Keratinocyte (primary cell): ENCODE measurements at regions not wholly inside any gene's neighbourhood (a gene's known extent, or its start where the extent isn't known, plus 50 kb on each side); places are given as distances from the start of the nearest gene placed in this dataset.

Source experiments
- DNase-seq: peaks from one replicate; pipeline ENCODE4 v3.0.0-alpha.2; 2011; ENCODE audit warnings: low read depth, missing footprints, low spot score
- FAIRE-seq: peaks from 2 replicates; lab custom pipeline; 2011; peaks lifted over from hg19 to GRCh38; lab: Jason Lieb, UNC
- H2AFZ ChIP-seq: 2 replicates; pipeline ENCODE4 v1.6.0; 2012; ENCODE audit warnings: low read length, control low read depth, inconsistent platforms; ENCODE audit not compliant: control insufficient read depth
- H3K27ac ChIP-seq: 2 replicates; pipeline ENCODE4 v1.5.1; 2011; ENCODE audit warnings: low read length; ENCODE audit not compliant: control insufficient read depth, insufficient read depth
- H3K27me3 ChIP-seq: 3 replicates; pipeline ENCODE4 v1.6.0; 2011; ENCODE audit warnings: low read length; ENCODE audit not compliant: control insufficient read depth, insufficient read depth; ENCODE audit errors: extremely low read depth
- H3K36me3 ChIP-seq, 2 experiments: 2 replicates in 1 of 2; 3 replicates in 1 of 2; pipeline ENCODE4 v1.5.1; 2011; ENCODE audit warnings: low read length in 2 of 2, mild to moderate bottlenecking in 1 of 2; ENCODE audit not compliant: control insufficient read depth in 2 of 2, insufficient read depth in 2 of 2; ENCODE audit errors: extremely low read depth in 1 of 2
- H3K4me1 ChIP-seq: 3 replicates; pipeline ENCODE4 v1.5.1; 2011; ENCODE audit warnings: low read length; ENCODE audit not compliant: control insufficient read depth, insufficient read depth; ENCODE audit errors: extremely low read depth
- H3K4me2 ChIP-seq: 3 replicates; pipeline ENCODE4 v1.6.0; 2011; ENCODE audit warnings: low read depth, low read length; ENCODE audit not compliant: control insufficient read depth, insufficient read depth; ENCODE audit errors: extremely low read depth
- H3K4me3 ChIP-seq, 3 experiments: fragments of 200-600 bp in 1 of 3; sonication (generic) in 1 of 3; 2 replicates in 2 of 3; 3 replicates in 1 of 3; pipeline ENCODE4 v1.5.1; 2011 to 2016; ENCODE audit warnings: low read length in 3 of 3, mild to moderate bottlenecking in 3 of 3, control low read depth in 2 of 3, inconsistent platforms in 1 of 3, low read depth in 1 of 3, mixed read lengths in 1 of 3, mixed run types in 1 of 3, moderate library complexity in 1 of 3; ENCODE audit not compliant: control insufficient read depth in 2 of 3, insufficient read depth in 2 of 3; ENCODE audit errors: extremely low read depth in 1 of 3
- H3K79me2 ChIP-seq: 2 replicates; pipeline ENCODE4 v1.6.0; 2012; ENCODE audit warnings: low read length; ENCODE audit not compliant: control insufficient read depth, insufficient read depth
- H3K9ac ChIP-seq: 3 replicates; pipeline ENCODE4 v1.6.0; 2011; ENCODE audit warnings: low read length; ENCODE audit not compliant: control insufficient read depth, insufficient read depth; ENCODE audit errors: extremely low read depth
- H3K9me1 ChIP-seq: 3 replicates; pipeline ENCODE4 v1.6.0; 2011; ENCODE audit warnings: low read length; ENCODE audit not compliant: control insufficient read depth, insufficient read depth; ENCODE audit errors: extremely low read depth
- H3K9me3 ChIP-seq: 2 replicates; pipeline ENCODE4 v1.5.1; 2012; ENCODE audit warnings: low read depth, low read length; ENCODE audit not compliant: control insufficient read depth
- H4K20me1 ChIP-seq: 3 replicates; pipeline ENCODE4 v1.6.0; 2011; ENCODE audit warnings: low read length; ENCODE audit not compliant: control insufficient read depth, insufficient read depth; ENCODE audit errors: extremely low read depth
- EZH2 ChIP-seq: IDR thresholded peaks from one replicate; pipeline ENCODE4 v1.6.1; 2012; ENCODE audit warnings: inconsistent platforms, mild to moderate bottlenecking, low read length, moderate library complexity
- dilution Hi-C: fragments of 300-500 bp; cut with MboI; formaldehyde crosslinking; loops from one replicate; pipeline ENCODE4 v1.7.0; 2020; ENCODE audit warnings: low sequenced_read_pairs; ENCODE audit not compliant: extremely low pct_ligation_motif_present
- TF ChIP-seq, protein P1 (sequence below), 3 experiments: IDR thresholded peaks in 1 of 3; conservative IDR thresholded peaks in 1 of 3; optimal IDR thresholded peaks in 1 of 3; 2 replicates in 2 of 3; 3 replicates in 1 of 3; pipeline versions ENCODE3 to v1.5.1; 2011; ENCODE audit warnings: low read length in 3 of 3, mild to moderate bottlenecking in 3 of 3, moderate library complexity in 2 of 3, control low read depth in 1 of 3, inconsistent platforms in 1 of 3; ENCODE audit not compliant: insufficient read depth in 2 of 3; ENCODE audit errors: extremely low read depth in 1 of 3

DNA sequence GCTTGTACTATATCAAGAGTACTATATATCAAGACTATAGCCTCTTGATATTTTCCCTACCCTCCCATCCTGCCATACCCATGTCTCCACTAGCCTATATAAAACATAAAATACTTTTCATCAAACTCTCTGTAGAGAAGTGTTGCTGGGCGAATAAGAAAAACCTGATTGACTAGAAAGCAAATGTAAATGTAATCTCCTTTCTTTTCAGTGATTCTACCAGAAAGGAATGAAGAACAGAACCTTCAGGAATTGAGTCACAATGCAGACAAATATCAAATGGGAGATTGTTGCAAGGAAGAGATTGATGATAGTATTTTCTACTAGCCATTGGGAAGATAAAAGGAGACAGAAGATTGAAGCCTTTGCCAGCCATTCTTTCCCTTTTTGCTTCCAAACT, 89.2 kb downstream of the KCNRG start:
- Histone ChIP-seq H3K9ac (no peak overlapping the region), H3K4me2 (peak overlapping the region; percentile 25), H3K79me2 (no peaks in the 10 kb centered on the region), H3K9me1 (no peaks in the 10 kb centered on the region), H3K36me3 (peaks cover 0 to under 1% of the 10 kb centered on the region in 2 experiments), H4K20me1 (no peaks in the 10 kb centered on the region), H3K27ac (no peak overlapping the region), H3K9me3 (no peaks in the 10 kb centered on the region), H3K4me1 (peaks cover 10% of the 10 kb centered on the region), H2AFZ (peak overlapping the region; percentile 7), H3K27me3 (no peaks in the 10 kb centered on the region), H3K4me3 (no peak overlapping the region)
- DNase-seq, result no peak
- dilution Hi-C loops, result no loop called here
- TF ChIP-seq EZH2, result no peak
- TF ChIP-seq, protein P1, sequence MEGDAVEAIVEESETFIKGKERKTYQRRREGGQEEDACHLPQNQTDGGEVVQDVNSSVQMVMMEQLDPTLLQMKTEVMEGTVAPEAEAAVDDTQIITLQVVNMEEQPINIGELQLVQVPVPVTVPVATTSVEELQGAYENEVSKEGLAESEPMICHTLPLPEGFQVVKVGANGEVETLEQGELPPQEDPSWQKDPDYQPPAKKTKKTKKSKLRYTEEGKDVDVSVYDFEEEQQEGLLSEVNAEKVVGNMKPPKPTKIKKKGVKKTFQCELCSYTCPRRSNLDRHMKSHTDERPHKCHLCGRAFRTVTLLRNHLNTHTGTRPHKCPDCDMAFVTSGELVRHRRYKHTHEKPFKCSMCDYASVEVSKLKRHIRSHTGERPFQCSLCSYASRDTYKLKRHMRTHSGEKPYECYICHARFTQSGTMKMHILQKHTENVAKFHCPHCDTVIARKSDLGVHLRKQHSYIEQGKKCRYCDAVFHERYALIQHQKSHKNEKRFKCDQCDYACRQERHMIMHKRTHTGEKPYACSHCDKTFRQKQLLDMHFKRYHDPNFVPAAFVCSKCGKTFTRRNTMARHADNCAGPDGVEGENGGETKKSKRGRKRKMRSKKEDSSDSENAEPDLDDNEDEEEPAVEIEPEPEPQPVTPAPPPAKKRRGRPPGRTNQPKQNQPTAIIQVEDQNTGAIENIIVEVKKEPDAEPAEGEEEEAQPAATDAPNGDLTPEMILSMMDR (optimal IDR thresholded peaks at IDR 0.05 in 1 of 3, IDR thresholded peaks at IDR 0.05 in 1 of 3, conservative IDR thresholded peaks at IDR 0.05 in 1 of 3; ENCODE audit: extremely low read depth in 1 of 3, insufficient read depth in 2 of 3, low read length in 3 of 3), result no peak
- FAIRE-seq, result no peak

DNA sequence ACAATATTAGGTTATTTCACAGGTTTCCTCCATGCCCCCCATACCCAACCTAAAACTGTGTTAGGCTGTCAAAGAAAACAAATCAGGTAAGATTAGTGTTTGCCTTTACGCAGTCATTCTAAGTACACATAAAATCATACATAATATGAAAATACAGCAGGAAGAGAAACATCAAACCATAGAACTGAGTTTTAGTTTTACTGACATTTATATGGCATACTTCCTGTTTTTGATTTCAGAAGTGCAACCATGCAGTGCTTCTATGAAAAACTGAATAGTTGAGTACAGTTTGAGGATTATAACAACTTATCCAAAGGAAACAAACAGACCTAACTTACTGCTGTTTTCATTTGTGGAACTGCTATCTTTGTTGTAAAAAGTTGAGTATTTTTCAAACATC, 91.3 kb downstream of the KCNRG start:
- Histone ChIP-seq H3K27ac (no peak overlapping the region), H3K9me1 (no peaks in the 10 kb centered on the region), H2AFZ (no peak overlapping the region), H3K27me3 (no peaks in the 10 kb centered on the region), H3K4me2 (no peak overlapping the region), H3K4me1 (peaks cover 10% of the 10 kb centered on the region), H3K36me3 (no peaks in the 10 kb centered on the region), H4K20me1 (no peaks in the 10 kb centered on the region), H3K9ac (no peak overlapping the region), H3K4me3 (no peak overlapping the region), H3K9me3 (no peaks in the 10 kb centered on the region), H3K79me2 (no peaks in the 10 kb centered on the region)
- dilution Hi-C loops, result no loop called here
- TF ChIP-seq, protein P1 (optimal IDR thresholded peaks at IDR 0.05 in 1 of 3, IDR thresholded peaks at IDR 0.05 in 1 of 3, conservative IDR thresholded peaks at IDR 0.05 in 1 of 3; ENCODE audit: extremely low read depth in 1 of 3, insufficient read depth in 2 of 3, low read length in 3 of 3), result no peak
- TF ChIP-seq EZH2, result no peak
- FAIRE-seq (no peak), DNase-seq (no peak)
